Activated CD4-positive, alpha-beta T cell treated with anti-CD3 and anti-CD28 coated beads for 4 hours (primary cell): ENCODE measurements at regions not wholly inside any gene's neighbourhood (a gene's known extent, or its start where the extent isn't known, plus 50 kb on each side); places are given as distances from the start of the nearest gene placed in this dataset.
"Not testable (repeated sequence)": the region's sequence is repeated elsewhere in the genome, so short reads cannot be mapped to it uniquely, and the experiment has no call there.

Source experiments
- DNase-seq, 2 donors: peaks; one replicate each; pipeline ENCODE4 v3.0.0-alpha.2; 2020

GRCh38 chr2:89027115-89027514 is 335.6 kb downstream of the RPIA start:
- not testable (repeated sequence) for DNase-seq

GRCh38 chr2:89027536-89027935 is 336.1 kb downstream of the RPIA start:
- DNase-seq = not testable (repeated sequence)

- DNase-seq = not testable (repeated sequence)
These were observed 337.8 kb downstream of the RPIA start for GRCh38 chr2:89029257-89029656.

DNA sequence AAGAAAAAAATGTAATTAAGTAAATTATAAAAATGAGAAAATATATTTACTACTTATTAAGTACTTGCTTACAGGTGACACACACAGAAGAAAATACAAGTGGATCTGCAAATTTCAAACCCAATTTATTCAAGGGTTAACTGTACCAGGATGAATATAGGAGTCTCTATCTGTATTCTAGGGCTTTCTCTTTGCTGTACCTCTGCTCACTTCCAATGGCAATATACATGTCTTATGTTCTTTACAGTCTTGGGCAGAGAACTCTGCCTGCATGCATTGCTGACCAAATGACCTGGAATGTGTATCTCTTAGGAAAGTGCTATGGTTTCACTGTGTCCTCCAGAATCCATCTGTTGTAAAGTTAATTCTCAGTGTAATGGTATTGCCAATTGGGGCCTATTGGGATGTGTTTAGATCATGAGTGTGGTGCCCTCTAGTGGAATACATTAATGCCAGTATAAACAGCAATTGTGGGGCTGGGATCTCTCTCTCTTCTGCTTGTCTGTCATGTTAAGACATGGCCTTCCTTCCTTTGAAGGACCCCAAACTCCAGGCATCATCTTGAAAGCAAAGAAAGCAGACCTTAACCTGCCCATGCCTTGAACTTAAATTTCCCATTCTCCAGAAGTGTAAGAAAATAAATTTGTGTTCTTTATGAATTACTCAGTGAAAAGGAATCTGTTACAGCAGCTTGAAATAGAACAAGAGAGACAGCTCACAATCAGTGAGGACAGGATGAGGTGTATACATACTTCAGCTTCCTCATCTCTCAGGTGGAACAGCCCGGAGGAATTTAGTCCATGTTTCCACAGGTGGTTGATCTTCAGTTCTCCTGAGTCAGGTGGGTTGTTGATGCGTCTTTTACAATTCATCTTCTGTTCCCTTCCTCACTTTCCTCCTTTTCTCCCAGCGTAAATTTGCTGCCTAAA is 356.9 kb downstream of the RPIA start:
- not testable (repeated sequence) for DNase-seq

DNA sequence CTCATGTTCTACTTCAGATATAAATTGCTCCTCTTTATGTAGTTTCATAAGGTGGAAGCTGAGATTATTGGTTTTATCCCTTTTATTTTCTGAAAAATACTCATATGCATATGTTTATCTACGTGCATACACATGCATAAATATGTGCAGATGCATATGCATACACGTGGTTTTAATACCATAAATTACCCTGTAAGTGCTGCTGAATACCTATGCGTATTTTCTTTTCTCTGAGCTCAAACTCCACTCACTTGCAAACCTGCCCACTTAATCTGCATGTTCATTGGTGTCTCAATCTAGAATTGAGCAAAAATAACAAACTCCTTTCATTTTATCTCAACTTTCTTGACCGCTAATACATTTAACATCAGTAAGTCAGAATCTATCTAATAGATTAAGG is 367.1 kb downstream of the RPIA start:
- not testable (repeated sequence) for DNase-seq

GRCh38 chr2:89061174-89061573 is 369.7 kb downstream of the RPIA start:
- not testable (repeated sequence) for DNase-seq

- not testable (repeated sequence) for DNase-seq
These were observed 385.3 kb downstream of the RPIA start for GRCh38 chr2:89076771-89077170.

GRCh38 chr2:89092911-89093310 is 401.4 kb downstream of the RPIA start:
- not testable (repeated sequence) for DNase-seq

DNA sequence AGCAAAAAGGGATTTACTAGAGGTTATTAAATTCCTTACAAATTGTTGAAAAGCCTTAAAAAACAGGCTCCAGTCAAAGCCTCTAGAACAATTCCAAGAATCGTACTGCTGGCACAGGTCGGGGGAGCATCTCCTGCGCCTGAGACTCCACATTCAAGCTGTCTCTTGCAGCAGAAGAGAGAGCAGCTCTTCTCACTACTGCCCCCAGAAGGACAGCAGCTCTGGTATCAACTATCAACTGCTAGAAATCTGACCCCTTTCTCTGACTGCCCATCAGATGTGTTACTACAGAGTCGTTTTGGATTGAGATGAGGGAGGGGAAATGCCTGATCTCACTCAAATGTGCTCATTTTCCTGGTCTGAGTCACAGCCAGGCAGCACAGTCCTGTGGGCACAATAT is 403.6 kb downstream of the RPIA start:
- not testable (repeated sequence) for DNase-seq

- not testable (repeated sequence) for DNase-seq
These were observed 411.1 kb downstream of the RPIA start for GRCh38 chr2:89102587-89102986.

- DNase-seq = not testable (repeated sequence)
These were observed 415.0 kb downstream of the RPIA start for GRCh38 chr2:89106369-89107019.

DNA sequence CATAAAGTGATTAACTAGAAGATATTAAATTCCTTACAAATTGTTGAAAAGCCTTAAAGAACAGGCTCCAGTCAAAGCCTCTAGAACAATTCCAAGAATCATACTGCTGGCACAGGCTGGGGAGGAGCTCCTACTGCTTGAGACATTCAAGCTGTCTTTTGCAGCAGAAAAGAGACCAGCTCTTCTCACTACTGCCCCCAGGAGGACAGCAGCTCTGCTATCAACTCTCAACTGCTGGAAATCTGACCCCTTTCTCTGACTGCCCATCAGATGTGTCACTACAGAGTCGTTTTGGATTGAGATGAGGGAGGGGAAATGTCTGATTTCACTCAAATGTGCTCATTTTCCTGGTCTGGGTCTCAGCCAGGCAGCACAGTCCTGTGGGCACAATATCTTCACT is 421.0 kb downstream of the RPIA start:
- DNase-seq = not testable (repeated sequence)

- not testable (repeated sequence) for DNase-seq
These were observed 421.8 kb downstream of the RPIA start for GRCh38 chr2:89113286-89113685.

GRCh38 chr2:89129440-89129839 is 438.0 kb downstream of the RPIA start:
- DNase-seq = not testable (repeated sequence)

DNA sequence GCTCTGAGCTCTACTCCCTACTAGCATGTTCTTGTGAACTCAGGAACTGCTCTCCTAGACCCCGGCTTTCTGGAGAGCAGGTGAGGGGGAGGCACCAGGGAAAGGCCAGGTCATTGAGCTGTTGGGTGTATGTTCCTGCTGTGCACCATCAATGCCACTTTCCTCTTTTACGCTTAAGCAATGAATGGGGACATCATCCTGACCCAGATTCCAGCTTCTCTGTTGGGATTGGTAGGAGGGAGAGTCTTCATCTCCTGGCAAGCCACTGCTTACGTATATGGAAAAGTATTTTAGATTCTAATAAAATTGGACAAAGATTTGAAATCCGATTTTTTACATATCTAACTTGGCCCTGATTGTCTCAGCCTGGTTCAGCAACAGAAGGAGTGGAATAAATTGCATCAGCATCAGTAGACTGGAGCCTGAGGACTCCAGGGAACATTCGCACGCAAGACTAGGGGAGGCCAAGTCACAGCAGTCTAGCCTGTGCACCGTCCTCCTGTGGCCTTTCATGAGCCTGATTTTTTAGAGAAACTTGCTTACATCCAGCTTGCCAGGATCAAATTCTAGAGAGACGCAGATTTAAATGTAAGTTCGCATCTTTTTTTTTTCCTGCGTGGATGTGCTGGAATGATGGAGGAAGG is 439.3 kb downstream of the RPIA start:
- DNase-seq = not testable (repeated sequence)

- DNase-seq = not testable (repeated sequence)
These were observed 451.5 kb downstream of the RPIA start for GRCh38 chr2:89142959-89143358.

DNA sequence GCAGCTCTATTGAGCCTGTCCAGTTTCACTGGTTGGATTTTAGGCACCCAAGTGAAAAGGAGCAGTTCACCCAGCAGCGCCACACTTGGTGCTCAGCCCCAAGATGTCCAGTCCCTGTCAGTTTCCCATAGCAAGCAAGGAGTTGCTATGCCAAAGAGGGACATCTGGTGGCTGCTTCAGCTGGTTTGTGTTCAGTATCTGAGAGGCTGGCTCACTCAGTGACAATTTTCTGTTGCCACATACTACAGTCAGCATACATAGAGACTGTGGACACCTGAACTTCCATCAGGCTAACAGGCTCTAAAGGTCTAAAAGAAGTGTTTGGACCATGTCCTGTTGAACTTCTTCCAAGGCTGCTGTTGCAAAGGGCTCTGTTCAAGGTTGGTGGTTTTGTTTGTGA is 453.9 kb downstream of the RPIA start:
- DNase-seq = not testable (repeated sequence)

DNA sequence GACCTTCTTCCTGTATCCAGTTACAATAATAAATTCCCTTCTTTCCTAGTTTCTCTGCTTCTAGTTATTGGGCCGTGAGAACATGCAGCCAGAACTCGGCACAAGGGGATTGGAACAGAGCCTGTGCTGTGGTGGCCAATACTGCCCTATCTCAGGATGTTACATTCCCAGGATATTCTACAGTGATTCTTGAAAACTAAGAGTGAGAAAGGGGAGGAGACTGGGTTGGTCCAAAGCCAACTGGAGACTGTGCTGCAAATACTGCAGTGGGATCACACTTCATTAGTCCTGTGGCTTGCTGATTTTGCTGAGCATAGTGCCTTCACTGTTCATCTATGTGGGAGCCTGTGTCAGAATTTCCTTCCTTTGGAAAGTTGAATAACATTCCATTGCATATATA is 456.8 kb downstream of the RPIA start:
- not testable (repeated sequence) for DNase-seq

GRCh38 chr2:89151699-89152098 is 460.2 kb downstream of the RPIA start:
- DNase-seq = not testable (repeated sequence)

- not testable (repeated sequence) for DNase-seq
These were observed 461.0 kb downstream of the RPIA start for GRCh38 chr2:89152501-89152900.

- not testable (repeated sequence) for DNase-seq
These were observed 461.7 kb downstream of the RPIA start for GRCh38 chr2:89153210-89153609.

DNA sequence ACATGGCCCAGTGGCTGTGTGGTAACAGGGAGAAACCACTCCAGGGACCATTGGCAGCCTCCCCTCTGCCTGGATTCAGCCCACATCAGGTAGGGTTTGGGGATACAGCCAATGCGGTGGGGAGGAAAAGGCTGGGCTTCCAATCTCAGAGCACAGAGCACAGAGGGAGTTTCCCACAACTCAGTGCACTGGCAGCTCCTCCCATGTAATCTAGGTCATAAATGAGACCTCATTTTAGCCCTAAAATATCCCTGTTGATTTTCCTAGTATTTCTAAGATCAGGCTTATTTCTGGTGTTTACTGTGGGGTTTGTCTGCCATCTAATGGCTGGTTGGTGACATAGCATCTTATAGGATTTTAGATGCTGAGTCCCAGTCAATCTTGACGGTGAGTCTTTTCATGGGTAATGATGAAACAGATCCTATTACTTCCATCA is 462.8 kb downstream of the RPIA start:
- DNase-seq = not testable (repeated sequence)

DNA sequence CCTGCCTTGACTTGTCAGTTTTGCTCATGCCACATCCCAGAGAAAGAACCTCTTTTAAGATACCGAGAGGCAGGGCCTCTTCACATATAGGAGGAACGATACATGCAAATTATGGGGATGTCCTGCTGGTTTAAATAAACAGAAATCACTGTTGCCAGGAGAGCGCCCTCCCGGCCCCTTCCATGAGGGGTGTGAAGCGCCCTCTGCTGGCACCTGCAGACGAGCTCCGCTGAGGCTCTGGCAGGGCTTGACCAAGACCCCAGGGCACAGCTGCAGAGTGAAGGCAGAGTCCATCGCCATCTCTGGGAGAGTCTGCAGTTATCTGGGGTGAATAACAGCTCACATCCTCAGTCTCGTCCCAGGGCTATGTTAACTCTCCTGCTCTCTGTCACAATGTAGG is 468.8 kb downstream of the RPIA start:
- not testable (repeated sequence) for DNase-seq
